Stimulated activated naive B cell treated with anti-CD40 and anti-IgM and Interleukin-4, amounts not matched to agents 10 μg/mL and 1 μg/mL and 100 μg/mL, for 72 hours (primary cell): ENCODE measurements at regions not wholly inside any gene's neighbourhood (a gene's known extent, or its start where the extent isn't known, plus 50 kb on each side); places are given as distances from the start of the nearest gene placed in this dataset.
"Not testable (repeated sequence)": the region's sequence is repeated elsewhere in the genome, so short reads cannot be mapped to it uniquely, and the experiment has no call there.

Experiments used
- ATAC-seq, 2 donors: fragments of 150-1000 bp; cut with Tn5 transposase; replicated peaks; 2 replicates each; pipeline ENCODE4 v1.10.0; 2021; ENCODE audit warnings: moderate library complexity in 1 of 2
- DNase-seq: peaks from one replicate; pipeline ENCODE4 v3.0.0; 2021
- H3K27ac Mint-ChIP-seq: one replicate; pipeline ENCODE4 v1.8.0; 2022; ENCODE audit warnings: mild to moderate bottlenecking, mixed read lengths
- H3K27me3 Mint-ChIP-seq, 2 donors: one replicate each; pipeline ENCODE4 v1.8.0; 2022; ENCODE audit warnings: mixed read lengths in 2 of 2
- H3K36me3 Mint-ChIP-seq, 2 donors: one replicate each; pipeline ENCODE4 v1.8.0; 2022; ENCODE audit warnings: mixed read lengths in 2 of 2, mild to moderate bottlenecking in 1 of 2
- H3K4me1 Mint-ChIP-seq, 2 donors: one replicate each; pipeline ENCODE4 v1.8.0; 2022; ENCODE audit warnings: mixed read lengths in 2 of 2, mild to moderate bottlenecking in 1 of 2
- H3K4me3 Mint-ChIP-seq, 2 donors: one replicate each; pipeline ENCODE4 v1.8.0; 2022; ENCODE audit warnings: mild to moderate bottlenecking in 2 of 2, mixed read lengths in 2 of 2, moderate library complexity in 1 of 2
- H3K9me3 Mint-ChIP-seq, 2 donors: one replicate each; pipeline ENCODE4 v1.8.0; 2022; ENCODE audit warnings: mixed read lengths in 2 of 2, mild to moderate bottlenecking in 1 of 2

GRCh38 chr6:103122766-103123601 lies 1729.5 kb downstream of the GRIK2 start:
- no peaks in the 10 kb centered on the region for H3K27me3 Mint-ChIP-seq
- ATAC-seq (peak; percentile 51 to 60), DNase-seq (peak; percentile 1)
- peaks cover 0 to 2% of the 10 kb centered on the region in 2 donors for H3K9me3 Mint-ChIP-seq
- no peak overlapping the region for H3K4me3 Mint-ChIP-seq
- no peak overlapping the region for H3K27ac Mint-ChIP-seq
- H3K4me1 Mint-ChIP-seq: no peaks in the 10 kb centered on the region
- no peaks in the 10 kb centered on the region for H3K36me3 Mint-ChIP-seq

GRCh38 chr6:103119056-103119455 lies 1725.5 kb downstream of the GRIK2 start:
- Mint-ChIP-seq H3K4me3 (no peak overlapping the region), H3K27ac (no peak overlapping the region), H3K27me3 (no peaks in the 10 kb centered on the region), H3K36me3 (no peaks in the 10 kb centered on the region), H3K4me1 (no peaks in the 10 kb centered on the region), H3K9me3 (peaks cover 0 to 3% of the 10 kb centered on the region in 2 donors)
- ATAC-seq (no peak), DNase-seq (no peak)

- DNase-seq (no peak), ATAC-seq (no peak)
- H3K4me1 Mint-ChIP-seq: no peaks in the 10 kb centered on the region
- no peak overlapping the region for H3K4me3 Mint-ChIP-seq
- H3K27ac Mint-ChIP-seq: no peak overlapping the region
- no peaks in the 10 kb centered on the region for H3K27me3 Mint-ChIP-seq
- peaks cover 2 to 3% of the 10 kb centered on the region in 2 donors for H3K9me3 Mint-ChIP-seq
- H3K36me3 Mint-ChIP-seq: no peaks in the 10 kb centered on the region
Observed at GRCh38 chr6:103114582-103114981, 1721.1 kb downstream of the GRIK2 start.

GRCh38 chr6:103113416-103113815 lies 1719.9 kb downstream of the GRIK2 start:
- peaks cover 2 to 3% of the 10 kb centered on the region in 2 donors for H3K9me3 Mint-ChIP-seq
- no peaks in the 10 kb centered on the region for H3K36me3 Mint-ChIP-seq
- H3K27ac Mint-ChIP-seq: no peak overlapping the region
- H3K4me1 Mint-ChIP-seq: no peaks in the 10 kb centered on the region
- ATAC-seq (no peak), DNase-seq (no peak)
- no peak overlapping the region for H3K4me3 Mint-ChIP-seq
- H3K27me3 Mint-ChIP-seq: no peaks in the 10 kb centered on the region

- DNase-seq (no peak), ATAC-seq (no peak)
- Mint-ChIP-seq H3K36me3 (no peaks in the 10 kb centered on the region), H3K27ac (no peak overlapping the region), H3K4me3 (no peak overlapping the region), H3K4me1 (no peaks in the 10 kb centered on the region), H3K27me3 (no peaks in the 10 kb centered on the region), H3K9me3 (peaks cover 0 to 2% of the 10 kb centered on the region in 2 donors)
Observed at GRCh38 chr6:103107985-103108384, 1714.5 kb downstream of the GRIK2 start.

- Mint-ChIP-seq H3K27me3 (no peaks in the 10 kb centered on the region), H3K9me3 (peaks cover 0 to under 1% of the 10 kb centered on the region in 2 donors), H3K4me3 (no peak overlapping the region), H3K36me3 (no peaks in the 10 kb centered on the region), H3K27ac (no peak overlapping the region), H3K4me1 (no peaks in the 10 kb centered on the region)
- DNase-seq: no peak
- no peak for ATAC-seq
Observed at GRCh38 chr6:103105686-103106085, 1712.2 kb downstream of the GRIK2 start.

- Mint-ChIP-seq H3K36me3 (no peaks in the 10 kb centered on the region), H3K4me3 (no peak overlapping the region), H3K27ac (no peak overlapping the region), H3K4me1 (no peaks in the 10 kb centered on the region), H3K9me3 (peaks cover 3 to 5% of the 10 kb centered on the region in 2 donors), H3K27me3 (no peaks in the 10 kb centered on the region)
- ATAC-seq (no peak), DNase-seq (no peak)
Observed at GRCh38 chr6:103101267-103101666, 1707.8 kb downstream of the GRIK2 start.

GRCh38 chr6:103092414-103092813 lies 1698.9 kb downstream of the GRIK2 start:
- not testable (repeated sequence) for DNase-seq, H3K27ac Mint-ChIP-seq, H3K9me3 Mint-ChIP-seq, H3K27me3 Mint-ChIP-seq, H3K4me1 Mint-ChIP-seq, H3K36me3 Mint-ChIP-seq, ATAC-seq, H3K4me3 Mint-ChIP-seq

GRCh38 chr6:103085801-103086200 lies 1692.3 kb downstream of the GRIK2 start:
- Mint-ChIP-seq H3K36me3 (no peaks in the 10 kb centered on the region), H3K27ac (no peak overlapping the region)

GRCh38 chr6:103081876-103082630 lies 1688.5 kb downstream of the GRIK2 start:
- Mint-ChIP-seq H3K4me3 (no peak overlapping the region), H3K4me1 (no peaks in the 10 kb centered on the region), H3K27me3 (no peaks in the 10 kb centered on the region), H3K27ac (no peak overlapping the region), H3K9me3 (peaks cover 0 to 1% of the 10 kb centered on the region in 2 donors), H3K36me3 (no peaks in the 10 kb centered on the region)
- no peak for ATAC-seq
- DNase-seq: no peak

More at GRCh38 chr6:103085801-103086200, 1692.3 kb downstream of the GRIK2 start:
- Mint-ChIP-seq H3K9me3 (no peaks in the 10 kb centered on the region), H3K4me1 (no peaks in the 10 kb centered on the region), H3K27me3 (no peaks in the 10 kb centered on the region), H3K4me3 (no peak overlapping the region)
- DNase-seq: no peak
- no peak for ATAC-seq

GRCh38 chr6:103081126-103081525 lies 1687.6 kb downstream of the GRIK2 start:
- H3K27me3 Mint-ChIP-seq: no peaks in the 10 kb centered on the region

GRCh38 chr6:103080497-103080896 lies 1687.0 kb downstream of the GRIK2 start:
- H3K9me3 Mint-ChIP-seq: peaks cover 0 to 1% of the 10 kb centered on the region in 2 donors
- H3K27me3 Mint-ChIP-seq: no peaks in the 10 kb centered on the region
- H3K36me3 Mint-ChIP-seq: no peaks in the 10 kb centered on the region
- no peak overlapping the region for H3K4me3 Mint-ChIP-seq
- DNase-seq: no peak
- H3K27ac Mint-ChIP-seq: no peak overlapping the region
- H3K4me1 Mint-ChIP-seq: no peaks in the 10 kb centered on the region
- no peak for ATAC-seq

More at GRCh38 chr6:103081126-103081525, 1687.6 kb downstream of the GRIK2 start:
- DNase-seq (no peak), ATAC-seq (no peak)
- Mint-ChIP-seq H3K36me3 (no peaks in the 10 kb centered on the region), H3K27ac (no peak overlapping the region), H3K9me3 (peaks cover 0 to 1% of the 10 kb centered on the region in 2 donors), H3K4me1 (no peaks in the 10 kb centered on the region), H3K4me3 (no peak overlapping the region)

- H3K4me3 Mint-ChIP-seq: no peak overlapping the region
- ATAC-seq (peak in 1 of 2 donors; percentile 29), DNase-seq (no peak)
- H3K36me3 Mint-ChIP-seq: no peaks in the 10 kb centered on the region
- no peaks in the 10 kb centered on the region for H3K27me3 Mint-ChIP-seq
- H3K27ac Mint-ChIP-seq: no peak overlapping the region
- peaks cover 0 to 1% of the 10 kb centered on the region in 2 donors for H3K9me3 Mint-ChIP-seq
- H3K4me1 Mint-ChIP-seq: no peaks in the 10 kb centered on the region
Observed at GRCh38 chr6:103079867-103080266, 1686.4 kb downstream of the GRIK2 start.

- peaks cover 6 to 10% of the 10 kb centered on the region in 2 donors for H3K9me3 Mint-ChIP-seq
- H3K27ac Mint-ChIP-seq: no peak overlapping the region
- H3K4me3 Mint-ChIP-seq: no peak overlapping the region
- ATAC-seq (no peak), DNase-seq (no peak)
- no peaks in the 10 kb centered on the region for H3K4me1 Mint-ChIP-seq
- H3K27me3 Mint-ChIP-seq: no peaks in the 10 kb centered on the region
- H3K36me3 Mint-ChIP-seq: no peaks in the 10 kb centered on the region
Observed at GRCh38 chr6:103062136-103062535, 1668.6 kb downstream of the GRIK2 start.

- DNase-seq: no peak
- Mint-ChIP-seq H3K4me1 (no peaks in the 10 kb centered on the region), H3K36me3 (no peaks in the 10 kb centered on the region), H3K9me3 (peaks cover 1 to 3% of the 10 kb centered on the region in 2 donors), H3K4me3 (no peak overlapping the region), H3K27me3 (no peaks in the 10 kb centered on the region), H3K27ac (no peak overlapping the region)
- no peak for ATAC-seq
Observed at GRCh38 chr6:103047567-103047966, 1654.1 kb downstream of the GRIK2 start.
